ENCODE measurements at regions not wholly inside any gene's neighbourhood (a gene's known extent, or its start where the extent isn't known, plus 50 kb on each side); places are given as distances from the start of the nearest gene placed in this dataset.

DNA sequence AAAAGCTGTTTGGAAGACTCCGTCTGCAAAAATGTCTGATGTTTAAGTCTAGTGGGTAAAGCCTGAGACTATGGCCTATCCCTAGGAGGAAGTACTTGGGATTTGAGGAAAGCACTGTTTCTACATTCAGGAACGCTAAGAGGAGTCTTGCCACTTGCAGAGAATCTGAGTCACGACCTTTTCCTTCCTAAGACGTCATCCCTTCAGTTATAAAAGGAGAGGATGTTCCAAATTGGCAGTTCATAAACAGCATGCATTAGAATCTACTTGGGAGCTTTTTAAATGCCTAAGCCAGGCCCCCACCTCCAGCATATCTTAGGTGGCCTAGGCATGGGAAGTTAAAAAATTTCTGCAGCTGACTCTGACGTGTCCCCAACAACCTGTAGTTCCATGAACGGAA lies 125.9 kb downstream of the TTC32 start:
- TF ChIP-seq, protein P1, sequence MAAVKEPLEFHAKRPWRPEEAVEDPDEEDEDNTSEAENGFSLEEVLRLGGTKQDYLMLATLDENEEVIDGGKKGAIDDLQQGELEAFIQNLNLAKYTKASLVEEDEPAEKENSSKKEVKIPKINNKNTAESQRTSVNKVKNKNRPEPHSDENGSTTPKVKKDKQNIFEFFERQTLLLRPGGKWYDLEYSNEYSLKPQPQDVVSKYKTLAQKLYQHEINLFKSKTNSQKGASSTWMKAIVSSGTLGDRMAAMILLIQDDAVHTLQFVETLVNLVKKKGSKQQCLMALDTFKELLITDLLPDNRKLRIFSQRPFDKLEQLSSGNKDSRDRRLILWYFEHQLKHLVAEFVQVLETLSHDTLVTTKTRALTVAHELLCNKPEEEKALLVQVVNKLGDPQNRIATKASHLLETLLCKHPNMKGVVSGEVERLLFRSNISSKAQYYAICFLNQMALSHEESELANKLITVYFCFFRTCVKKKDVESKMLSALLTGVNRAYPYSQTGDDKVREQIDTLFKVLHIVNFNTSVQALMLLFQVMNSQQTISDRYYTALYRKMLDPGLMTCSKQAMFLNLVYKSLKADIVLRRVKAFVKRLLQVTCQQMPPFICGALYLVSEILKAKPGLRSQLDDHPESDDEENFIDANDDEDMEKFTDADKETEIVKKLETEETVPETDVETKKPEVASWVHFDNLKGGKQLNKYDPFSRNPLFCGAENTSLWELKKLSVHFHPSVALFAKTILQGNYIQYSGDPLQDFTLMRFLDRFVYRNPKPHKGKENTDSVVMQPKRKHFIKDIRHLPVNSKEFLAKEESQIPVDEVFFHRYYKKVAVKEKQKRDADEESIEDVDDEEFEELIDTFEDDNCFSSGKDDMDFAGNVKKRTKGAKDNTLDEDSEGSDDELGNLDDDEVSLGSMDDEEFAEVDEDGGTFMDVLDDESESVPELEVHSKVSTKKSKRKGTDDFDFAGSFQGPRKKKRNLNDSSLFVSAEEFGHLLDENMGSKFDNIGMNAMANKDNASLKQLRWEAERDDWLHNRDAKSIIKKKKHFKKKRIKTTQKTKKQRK (IDR thresholded peaks at IDR 0.05; ENCODE audit: low read length): no peak
- TF ChIP-seq ZNF543 (CRISPR knock-in tag; IDR thresholded peaks at IDR 0.05) (no peak), EZH2 (conservative IDR thresholded peaks at IDR 0.05; ENCODE audit: low read depth, low read length) (no peak)
- TF ChIP-seq, protein P2, sequence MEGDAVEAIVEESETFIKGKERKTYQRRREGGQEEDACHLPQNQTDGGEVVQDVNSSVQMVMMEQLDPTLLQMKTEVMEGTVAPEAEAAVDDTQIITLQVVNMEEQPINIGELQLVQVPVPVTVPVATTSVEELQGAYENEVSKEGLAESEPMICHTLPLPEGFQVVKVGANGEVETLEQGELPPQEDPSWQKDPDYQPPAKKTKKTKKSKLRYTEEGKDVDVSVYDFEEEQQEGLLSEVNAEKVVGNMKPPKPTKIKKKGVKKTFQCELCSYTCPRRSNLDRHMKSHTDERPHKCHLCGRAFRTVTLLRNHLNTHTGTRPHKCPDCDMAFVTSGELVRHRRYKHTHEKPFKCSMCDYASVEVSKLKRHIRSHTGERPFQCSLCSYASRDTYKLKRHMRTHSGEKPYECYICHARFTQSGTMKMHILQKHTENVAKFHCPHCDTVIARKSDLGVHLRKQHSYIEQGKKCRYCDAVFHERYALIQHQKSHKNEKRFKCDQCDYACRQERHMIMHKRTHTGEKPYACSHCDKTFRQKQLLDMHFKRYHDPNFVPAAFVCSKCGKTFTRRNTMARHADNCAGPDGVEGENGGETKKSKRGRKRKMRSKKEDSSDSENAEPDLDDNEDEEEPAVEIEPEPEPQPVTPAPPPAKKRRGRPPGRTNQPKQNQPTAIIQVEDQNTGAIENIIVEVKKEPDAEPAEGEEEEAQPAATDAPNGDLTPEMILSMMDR (CRISPR knock-in tag; IDR thresholded peaks at IDR 0.05): no peak

Measured in HepG2 (cell line).